GM12878 (cell line): ENCODE measurements at regions not wholly inside any gene's neighbourhood (a gene's known extent, or its start where the extent isn't known, plus 50 kb on each side); places are given as distances from the start of the nearest gene placed in this dataset.

Experiments used
- ATAC-seq: fragments of 200-7000 bp; cut with Tn5 transposase; 3 replicates; pipeline ENCODE4 v1.9.1; 2020; ENCODE audit warnings: mild to moderate bottlenecking, moderate library complexity
- BruUV-seq: library from RNA; stranded (reverse); fragments of 400-500 nt; replicated peaks from 2 replicates; lab custom pipeline; 2021; lab: Mats Ljungman, UMichigan
- CTCF ChIA-PET: fragments of 300-600 bp; sonication (Branson Sonifier 250); formaldehyde crosslinking; extraction: SDS; loops from one replicate; lab custom pipeline; 2021; ENCODE audit warnings: inconsistent platforms; lab: Yijun Ruan, JAX
- POLR2A ChIA-PET: fragments of 350-600 bp; formaldehyde crosslinking; extraction: SDS; loops from one replicate; lab custom pipeline; 2021; ENCODE audit warnings: inconsistent platforms; lab: Charles Lee
- RAD21 ChIA-PET: fragments of 300-600 bp; sonication (Branson Sonifier 250); formaldehyde crosslinking; loops from one replicate; lab custom pipeline; 2023; ENCODE audit warnings: antibody characterized with exemption; ENCODE audit not compliant: unreplicated experiment; lab: Charles Lee
- SMC1A ChIA-PET: fragments of 300-600 bp; sonication (Branson Sonifier 250); formaldehyde crosslinking; loops from one replicate; lab custom pipeline; 2023; ENCODE audit not compliant: unreplicated experiment, uncharacterized antibody; lab: Charles Lee
- DNase-seq: peaks from one replicate; pipeline ENCODE4 v3.0.0-alpha.2; 2011; ENCODE audit warnings: low read depth, low spot score
- FAIRE-seq: peaks from 3 replicates; lab custom pipeline; 2011; peaks lifted over from hg19 to GRCh38; lab: Jason Lieb, UNC
- H2AFZ ChIP-seq: 2 replicates; pipeline ENCODE4 v1.6.0; 2011; ENCODE audit warnings: low read depth, low read length, control low read depth; ENCODE audit not compliant: control insufficient read depth
- H3K27ac ChIP-seq: 2 replicates; pipeline ENCODE4 v1.5.1; 2011; ENCODE audit warnings: control low read depth; ENCODE audit not compliant: control insufficient read depth, insufficient read depth
- H3K27me3 ChIP-seq, 2 experiments: replicated peaks in 1 of 2; 2 replicates each; pipeline versions ENCODE4 v1.6.0 to v1.6.1; 2011; ENCODE audit warnings: low read length in 1 of 2; ENCODE audit not compliant: control insufficient read depth in 2 of 2, insufficient read depth in 2 of 2
- H3K36me3 ChIP-seq, 2 experiments: 2 replicates each; pipeline ENCODE4 v1.5.1; 2011; ENCODE audit warnings: low read length in 1 of 2; ENCODE audit not compliant: control insufficient read depth in 2 of 2, insufficient read depth in 2 of 2
- H3K4me1 ChIP-seq: 2 replicates; pipeline ENCODE4 v1.6.1; 2011; ENCODE audit warnings: mild to moderate bottlenecking, low read length, moderate library complexity, mixed read lengths; ENCODE audit not compliant: control insufficient read depth, insufficient read depth
- H3K4me2 ChIP-seq: 2 replicates; pipeline ENCODE4 v1.6.0; 2011; ENCODE audit warnings: control low read depth; ENCODE audit not compliant: control insufficient read depth, insufficient read depth
- H3K4me3 ChIP-seq: fragments of 200-600 bp; sonication (generic); 2 replicates; pipeline ENCODE4 v1.5.1; 2016
- H3K79me2 ChIP-seq: 2 replicates; pipeline ENCODE4 v1.6.0; 2011; ENCODE audit warnings: low read length; ENCODE audit not compliant: control insufficient read depth, insufficient read depth
- H3K9ac ChIP-seq: 2 replicates; pipeline ENCODE4 v1.8.0; 2011; ENCODE audit warnings: low read length, control low read depth, mixed read lengths; ENCODE audit not compliant: control insufficient read depth, insufficient read depth
- H3K9me3 ChIP-seq: replicated peaks from 3 replicates; pipeline ENCODE4 v1.5.1; 2011; ENCODE audit warnings: mild to moderate bottlenecking, low read length; ENCODE audit not compliant: control insufficient read depth, insufficient read depth
- H4K20me1 ChIP-seq: 2 replicates; pipeline ENCODE4 v1.6.0; 2011; ENCODE audit not compliant: control insufficient read depth, insufficient read depth
- HSF1 ChIP-seq: fragments of 150-350 bp; IDR thresholded peaks from 2 replicates; pipeline ENCODE4 v1.6.1; 2014; ENCODE audit warnings: mild to moderate bottlenecking, low read depth, low read length
- MXI1 ChIP-seq: fragments of 150-350 bp; IDR thresholded peaks from 2 replicates; pipeline ENCODE4 v1.6.1; 2011; ENCODE audit warnings: low read depth, mild to moderate bottlenecking, inconsistent platforms, low read length, improper control_type of control experiment
- POLR2AphosphoS5 ChIP-seq: IDR thresholded peaks from 2 replicates; pipeline ENCODE4 v1.6.1; 2011; ENCODE audit warnings: mild to moderate bottlenecking, low read length, inconsistent platforms
- ZNF592 ChIP-seq: fragments of 450-650 bp; IDR thresholded peaks from 2 replicates; pipeline ENCODE4 v1.6.1; 2017; ENCODE audit warnings: mild to moderate bottlenecking, moderate library complexity
- ZNF622 ChIP-seq: fragments of 450-650 bp; IDR thresholded peaks from 2 replicates; pipeline ENCODE4 v1.6.1; 2017; ENCODE audit warnings: mild to moderate bottlenecking, inconsistent platforms
- WGBS: methylation state at CpG from one replicate; pipeline ENCODE4 v1.1.6; 2016; ENCODE audit warnings: low lambda C conversion rate; ENCODE audit not compliant: insufficient replicate concordance, insufficient coverage; ENCODE audit errors: missing lambda C conversion rate; 5-methylcytosine and 5-hydroxymethylcytosine counted together
- in situ Hi-C: fragments of 300-500 bp; cut with MboI; formaldehyde crosslinking; loops from 9 replicates; pipeline ENCODE4 v1.14.3; 2018; ENCODE audit warnings: mixed read lengths
- intact Hi-C: fragments of 100-400 bp; cut with micrococcal nuclease; formaldehyde crosslinking; loops from one replicate; pipeline ENCODE4 v1.14.2; 2022; ENCODE audit not compliant: unreplicated experiment

DNA sequence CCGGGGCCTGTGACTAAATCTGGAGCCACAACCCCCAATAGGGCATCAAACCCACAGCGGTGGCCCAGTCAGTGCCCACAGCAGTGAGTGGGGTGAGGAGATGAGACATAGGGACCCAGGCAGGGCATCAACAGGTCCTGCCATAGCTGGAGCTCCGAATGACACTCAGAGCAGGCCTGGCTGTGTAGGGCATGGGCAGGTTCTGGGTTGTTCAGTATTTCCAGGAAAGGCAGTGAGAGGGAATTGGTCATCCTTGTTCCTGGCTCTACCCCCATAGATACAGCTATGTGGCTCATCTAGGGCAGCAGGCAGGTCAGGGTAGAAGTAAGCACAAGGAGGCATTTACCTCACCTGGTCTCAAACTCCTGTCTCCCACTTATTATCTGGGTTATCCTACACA lies 126.6 kb downstream of the BUD13 start:
- BruUV-seq, result no TSS peak

More for the DNA sequence above, 126.6 kb downstream of the BUD13 start:
- RAD21 ChIA-PET, result no interaction called here
- CTCF ChIA-PET, result interaction anchor here (1.5 to 1.9 kb wide), 2 partner anchors 45 to 133 kb away, joined by 5 to 12 read pairs; no protein-coding TSS in a partner anchor
- peaks cover 0 to under 1% of the 10 kb centered on the region in 2 experiments; a peak in 2 of 4 replicates for H3K27me3 ChIP-seq
- POLR2A ChIA-PET, result no interaction called here
- H3K27ac ChIP-seq, result no peak overlapping the region
- no peak overlapping the region for H3K4me2 ChIP-seq
- no peak overlapping the region for H3K4me3 ChIP-seq
- no peak for DNase-seq
- intact Hi-C loops, result no loop called here
- TF ChIP-seq ZNF592 (no peak), HSF1 (no peak), ZNF622 (no peak), POLR2AphosphoS5 (no peak), MXI1 (no peak)
- H3K36me3 ChIP-seq, result no peaks in the 10 kb centered on the region
- no peaks in the 10 kb centered on the region for H3K79me2 ChIP-seq
- SMC1A ChIA-PET, result interaction anchor here (1.2 kb wide), 1 partner anchor 45 kb away, joined by 5 read pairs; no protein-coding TSS in a partner anchor
- H2AFZ ChIP-seq, result no peak overlapping the region
- H3K9ac ChIP-seq, result no peak overlapping the region
- no peaks in the 10 kb centered on the region for H3K9me3 ChIP-seq
- no peak for ATAC-seq
- no peak for FAIRE-seq
- no peaks in the 10 kb centered on the region; the same call in 1 of the 2 replicates for H4K20me1 ChIP-seq
- 0% methylated on average over 3 of the region's 3 CpGs for WGBS
- no peaks in the 10 kb centered on the region for H3K4me1 ChIP-seq
- in situ Hi-C loops, result no loop called here
